Panc1 (cell line): ENCODE measurements at regions not wholly inside any gene's neighbourhood (a gene's known extent, or its start where the extent isn't known, plus 50 kb on each side); places are given as distances from the start of the nearest gene placed in this dataset.

Experiments
- ATAC-seq: fragments of 200-7000 bp; cut with Tn5 transposase; 2 replicates; pipeline ENCODE4 v1.9.1; 2020; ENCODE audit warnings: mild to moderate bottlenecking, moderate library complexity
- BruUV-seq: library from RNA; stranded (reverse); fragments of 400-500 nt; replicated peaks from 2 replicates; lab custom pipeline; 2021; lab: Mats Ljungman, UMichigan
- CTCF ChIA-PET: fragments of 300-600 bp; sonication (Branson Sonifier 250); formaldehyde crosslinking; loops from one replicate; lab custom pipeline; 2022; ENCODE audit warnings: antibody characterized with exemption; lab: Charles Lee
- POLR2A ChIA-PET: fragments of 300-600 bp; sonication (Branson Sonifier 250); formaldehyde crosslinking; loops from one replicate; lab custom pipeline; 2022; ENCODE audit warnings: antibody characterized with exemption; lab: Charles Lee
- DNase-seq: peaks from one replicate; pipeline ENCODE4 v3.0.0-alpha.2; 2010; ENCODE audit warnings: low read depth, low spot score
- H3K27ac ChIP-seq: 2 replicates; pipeline ENCODE4 v1.5.1; 2011; ENCODE audit warnings: mild to moderate bottlenecking, low read length, inconsistent platforms
- H3K27me3 ChIP-seq: fragments of 200-500 bp; sonication (Bioruptor generic); 2 replicates; pipeline ENCODE4 v1.6.0; 2014; ENCODE audit warnings: low read length, inconsistent platforms; ENCODE audit not compliant: control insufficient read depth, insufficient read depth
- H3K36me3 ChIP-seq: fragments of 200-500 bp; sonication (Bioruptor generic); 2 replicates; pipeline ENCODE4 v1.5.1; 2014; ENCODE audit warnings: inconsistent platforms, mild to moderate bottlenecking, low read length, moderate library complexity; ENCODE audit not compliant: control insufficient read depth, insufficient read depth
- H3K4me1 ChIP-seq: 2 replicates; pipeline ENCODE4 v1.5.1; 2011; ENCODE audit warnings: inconsistent platforms, mild to moderate bottlenecking, low read length, moderate library complexity; ENCODE audit not compliant: control insufficient read depth, insufficient read depth
- H3K4me3 ChIP-seq, 2 experiments: 2 replicates each; pipeline ENCODE4 v1.5.1; 2011 to 2012; ENCODE audit warnings: low read depth in 2 of 2, low read length in 2 of 2, mild to moderate bottlenecking in 2 of 2, inconsistent platforms in 1 of 2, moderate library complexity in 1 of 2
- H3K9me3 ChIP-seq: fragments of 200-500 bp; sonication (Bioruptor generic); 2 replicates; pipeline ENCODE4 v1.5.1; 2014; ENCODE audit warnings: low read depth, mild to moderate bottlenecking, inconsistent platforms, low read length, moderate library complexity; ENCODE audit not compliant: control insufficient read depth, insufficient read depth
- CTCF ChIP-seq: fragments of 450-650 bp; IDR thresholded peaks from 2 replicates; pipeline ENCODE4 v1.5.1; 2017; ENCODE audit warnings: mild to moderate bottlenecking
- POLR2AphosphoS5 ChIP-seq: IDR thresholded peaks from 2 replicates; pipeline ENCODE4 v1.6.1; 2012; ENCODE audit warnings: mild to moderate bottlenecking, low read depth, low read length, moderate library complexity
- REST ChIP-seq, 2 experiments: IDR thresholded peaks; 2 replicates each; pipeline ENCODE4 v1.6.1; 2011 to 2012; ENCODE audit warnings: low read depth in 2 of 2, control low read depth in 1 of 2, low read length in 1 of 2, mild to moderate bottlenecking in 1 of 2, moderate library complexity in 1 of 2; ENCODE audit not compliant: insufficient read depth in 1 of 2
- SIN3A ChIP-seq: IDR thresholded peaks from 2 replicates; pipeline ENCODE4 v1.6.1; 2012; ENCODE audit warnings: low read depth, mild to moderate bottlenecking, low read length, moderate library complexity, borderline replicate concordance; ENCODE audit not compliant: insufficient read depth
- TCF7L2 ChIP-seq: IDR thresholded peaks from 2 replicates; pipeline ENCODE4 v1.6.1; 2011; ENCODE audit warnings: mild to moderate bottlenecking, low read depth, low read length, inconsistent platforms
- in situ Hi-C: cut with HindIII; loops from 2 replicates; pipeline ENCODE4 v1.10.0; 2016; ENCODE audit warnings: low sequenced_read_pairs, low pct_unique_long_range_greater_than_20kb
- intact Hi-C: fragments of 100-400 bp; cut with micrococcal nuclease; formaldehyde crosslinking; loops from one replicate; pipeline ENCODE4 v1.10.0; 2022; ENCODE audit not compliant: unreplicated experiment

- Histone ChIP-seq H3K4me1 (no peaks in the 10 kb centered on the region), H3K27ac (no peak overlapping the region), H3K27me3 (no peaks in the 10 kb centered on the region), H3K36me3 (no peaks in the 10 kb centered on the region), H3K4me3 (no peak overlapping the region), H3K9me3 (no peaks in the 10 kb centered on the region)
- POLR2A ChIA-PET, result no interaction called here
- CTCF ChIA-PET, result no interaction called here
- DNase-seq, result no peak
- no peak for ATAC-seq
- in situ Hi-C loops, result no loop called here
- intact Hi-C loops, result no loop called here
- TF ChIP-seq REST (IDR thresholded peaks at IDR 0.05; ENCODE audit: insufficient read depth in 1 of 2, low read depth in 2 of 2, low read length in 1 of 2) (no peak), CTCF (no peak), TCF7L2 (no peak), SIN3A (no peak), POLR2AphosphoS5 (no peak)
- BruUV-seq, result no TSS peak
These were observed 278.1 kb upstream of the TMEM229A start for GRCh38 chr7:124310934-124311390.

GRCh38 chr7:124308384-124308783, 275.5 kb upstream of the TMEM229A start:
- Histone ChIP-seq H3K4me1 (no peaks in the 10 kb centered on the region), H3K4me3 (no peak overlapping the region), H3K27ac (no peak overlapping the region), H3K36me3 (no peaks in the 10 kb centered on the region), H3K9me3 (no peaks in the 10 kb centered on the region), H3K27me3 (no peaks in the 10 kb centered on the region)
- no TSS peak for BruUV-seq
- TF ChIP-seq REST (IDR thresholded peaks at IDR 0.05; ENCODE audit: insufficient read depth in 1 of 2, low read depth in 2 of 2, low read length in 1 of 2) (no peak), SIN3A (no peak), POLR2AphosphoS5 (no peak), CTCF (no peak), TCF7L2 (no peak)
- intact Hi-C loops, result no loop called here
- no peak for DNase-seq
- ChIA-PET CTCF (no interaction called here), POLR2A (no interaction called here)
- ATAC-seq, result no peak
- in situ Hi-C loops, result no loop called here
